GM19351 (cell line): ENCODE measurements at regions not wholly inside any gene's neighbourhood (a gene's known extent, or its start where the extent isn't known, plus 50 kb on each side); places are given as distances from the start of the nearest gene placed in this dataset.
"Not testable (repeated sequence)": the region's sequence is repeated elsewhere in the genome, so short reads cannot be mapped to it uniquely, and the experiment has no call there.

Experiments used
- ATAC-seq: cut with Tn5 transposase; IDR thresholded peaks from one replicate; pipeline ENCODE4 v1.9.1; 2021; ENCODE audit warnings: mild to moderate bottlenecking, moderate library complexity; ENCODE audit not compliant: unreplicated experiment

DNA sequence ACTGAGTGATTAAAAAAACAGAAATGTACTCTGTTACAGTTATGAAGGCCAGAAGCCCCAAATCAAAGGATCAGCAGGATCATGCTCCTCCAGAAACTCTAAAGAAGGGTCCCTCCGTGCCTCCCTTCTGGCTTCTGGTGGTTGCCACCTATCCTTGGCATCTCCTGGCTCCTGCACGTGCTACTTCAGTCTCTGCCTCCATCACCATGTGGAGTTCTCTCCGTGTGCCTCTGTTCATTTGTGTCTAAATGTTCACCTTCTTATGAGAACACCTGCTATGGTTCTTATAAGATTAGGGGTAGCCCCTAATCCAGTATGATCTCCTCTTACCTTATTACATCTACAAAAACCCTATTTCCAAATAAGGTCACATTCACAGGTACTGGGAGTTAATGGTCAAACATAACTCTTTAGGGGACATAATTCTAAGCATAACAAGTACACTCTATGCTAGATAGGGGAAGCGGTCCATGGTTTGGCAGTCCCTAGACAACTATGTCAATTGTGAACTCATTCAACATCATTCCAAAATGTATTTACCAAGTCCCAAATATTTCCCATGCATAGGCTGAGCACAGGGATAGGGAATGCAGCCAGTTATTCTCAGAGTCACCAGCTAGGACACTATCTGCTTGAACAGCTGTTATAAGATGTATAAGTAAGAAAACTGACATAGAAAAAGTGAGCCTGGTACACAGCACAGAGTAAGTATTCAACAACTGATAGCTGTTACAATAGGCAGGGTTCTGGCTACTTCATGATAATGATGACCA, 295.5 kb upstream of the BOD1L1 start:
- ATAC-seq: no peak

DNA sequence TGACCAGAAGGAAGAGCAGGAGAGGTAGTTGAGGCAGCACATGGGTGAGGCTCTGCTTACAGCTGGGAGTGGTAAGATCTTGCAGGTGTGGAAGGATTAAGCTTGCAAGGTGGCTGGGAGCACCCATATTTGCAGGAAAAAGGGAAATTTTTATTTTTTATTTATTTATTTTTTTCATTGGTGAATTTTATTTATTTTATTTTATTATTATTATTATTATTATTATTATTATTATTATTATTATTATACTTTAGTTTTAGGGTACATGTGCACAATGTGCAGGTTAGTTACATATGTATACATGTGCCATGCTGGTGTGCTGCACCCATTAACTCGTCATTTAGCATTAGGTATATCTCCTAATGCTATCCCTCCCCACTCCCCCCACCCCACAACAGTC, 297.4 kb upstream of the BOD1L1 start:
- ATAC-seq: not testable (repeated sequence)

DNA sequence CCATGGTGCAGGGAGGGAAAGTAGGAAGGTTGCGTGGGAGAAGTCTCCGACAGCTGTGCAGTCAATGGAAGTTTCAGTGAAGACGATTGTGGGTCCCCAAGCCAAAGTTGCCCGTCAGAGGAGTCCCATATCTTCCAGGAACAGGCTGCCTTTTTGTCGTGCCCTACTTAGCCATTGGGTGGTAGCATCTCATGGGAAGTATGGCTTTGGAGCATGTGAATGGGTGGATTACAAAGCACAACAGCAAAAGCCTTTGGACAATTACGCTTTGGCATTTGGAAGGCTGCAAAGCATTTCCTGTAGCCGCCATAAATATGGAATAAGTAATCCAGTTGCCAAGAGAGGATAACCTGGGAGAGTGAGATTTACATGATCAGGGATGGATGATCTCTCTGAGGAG, 300.7 kb upstream of the BOD1L1 start:
- ATAC-seq: no peak

DNA sequence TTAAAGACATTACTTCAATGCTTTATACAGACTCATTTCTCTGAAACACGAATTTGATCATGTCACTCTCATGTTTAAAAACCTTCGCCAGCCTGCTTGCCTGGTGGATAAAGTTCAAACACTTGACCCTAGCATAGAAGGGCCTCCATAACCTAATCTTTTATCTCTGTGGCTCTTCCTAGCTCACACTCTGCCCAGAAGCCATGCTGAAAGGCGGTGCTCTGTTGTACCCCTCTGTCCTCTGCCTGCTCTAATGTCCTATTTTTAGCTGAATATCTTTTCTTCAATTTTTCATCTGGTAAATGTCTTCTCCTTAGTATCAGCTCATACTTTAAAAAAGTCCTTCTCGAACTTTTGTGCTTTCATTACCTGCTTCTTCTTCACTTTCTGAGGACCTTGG, 302.6 kb upstream of the BOD1L1 start:
- ATAC-seq: no peak

DNA sequence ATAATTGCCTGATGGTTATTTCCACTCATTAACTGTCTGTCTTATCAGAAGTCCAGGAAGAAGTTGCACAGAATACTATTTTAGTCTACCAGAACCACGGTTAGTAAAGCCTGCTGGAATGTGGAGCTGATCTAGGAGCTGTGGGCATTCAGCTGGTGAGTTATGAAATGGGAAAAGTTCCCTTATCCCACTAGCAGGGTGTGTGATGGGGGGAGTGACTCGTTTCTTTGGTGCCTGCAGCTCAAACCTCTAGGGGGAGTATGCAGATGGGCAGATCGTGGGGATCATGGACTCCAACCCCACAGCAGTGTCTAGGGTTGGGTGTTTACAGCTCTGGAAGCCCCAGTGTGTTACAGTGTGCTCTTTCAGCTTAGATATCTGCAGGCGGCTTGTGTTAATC, 305.7 kb upstream of the BOD1L1 start:
- no peak for ATAC-seq

DNA sequence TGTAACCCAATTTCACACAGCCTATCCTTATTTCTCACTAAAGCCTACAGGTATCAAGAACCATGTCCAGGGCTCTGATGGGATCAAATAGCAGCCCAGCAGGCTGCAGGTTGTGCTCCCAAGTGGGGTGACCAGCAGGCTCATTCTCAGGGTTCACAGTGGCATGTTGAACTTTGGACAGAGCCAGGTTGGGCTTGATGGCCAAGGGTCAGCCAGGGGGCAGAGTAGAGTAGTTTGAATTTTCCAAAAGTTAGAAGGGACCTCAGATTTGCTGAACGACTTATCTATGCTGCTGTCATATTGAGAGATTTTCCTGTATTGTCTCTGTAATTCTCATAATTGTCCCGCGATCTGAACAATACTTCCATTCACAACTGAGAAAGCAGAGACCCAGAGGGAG, 310.8 kb upstream of the BOD1L1 start:
- no peak for ATAC-seq

DNA sequence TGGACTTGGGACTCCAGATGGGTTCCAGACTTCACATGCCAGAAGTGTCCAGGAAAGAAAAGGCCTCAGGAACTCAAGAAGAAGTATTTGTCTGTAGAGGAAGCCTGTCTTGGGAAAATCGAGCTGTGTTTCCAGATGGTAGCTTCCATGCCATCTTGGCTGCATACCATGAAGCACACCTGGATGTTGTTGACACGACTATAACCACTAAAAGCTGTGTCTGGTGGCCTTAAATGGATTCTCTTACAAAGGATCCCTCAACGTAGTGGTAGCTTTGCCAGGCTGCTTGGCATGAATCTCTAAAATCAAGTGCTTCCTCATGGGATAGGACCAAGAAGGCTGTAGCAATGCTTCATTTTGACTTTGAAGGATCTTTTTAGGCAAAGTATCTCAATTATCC, 313.4 kb upstream of the BOD1L1 start:
- no peak for ATAC-seq

DNA sequence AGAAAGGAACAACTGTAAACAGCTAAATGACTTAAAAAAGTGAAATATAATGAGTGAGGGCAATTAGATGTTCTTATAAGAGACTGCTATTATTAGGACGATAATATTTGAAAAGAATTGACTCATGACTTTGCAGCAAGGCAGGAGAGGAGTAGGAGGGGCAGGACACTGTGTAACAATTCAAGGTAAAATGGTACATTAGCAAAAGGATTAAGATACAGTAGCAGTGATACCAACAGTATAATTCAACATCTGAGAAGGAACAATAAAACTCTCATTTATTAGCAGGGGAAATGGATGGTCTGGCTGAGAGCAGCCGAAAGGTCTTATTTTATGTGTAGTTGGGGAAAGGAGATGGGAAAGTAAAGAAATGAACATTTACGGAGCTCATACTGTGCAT, 315.5 kb upstream of the BOD1L1 start:
- ATAC-seq: no peak

DNA sequence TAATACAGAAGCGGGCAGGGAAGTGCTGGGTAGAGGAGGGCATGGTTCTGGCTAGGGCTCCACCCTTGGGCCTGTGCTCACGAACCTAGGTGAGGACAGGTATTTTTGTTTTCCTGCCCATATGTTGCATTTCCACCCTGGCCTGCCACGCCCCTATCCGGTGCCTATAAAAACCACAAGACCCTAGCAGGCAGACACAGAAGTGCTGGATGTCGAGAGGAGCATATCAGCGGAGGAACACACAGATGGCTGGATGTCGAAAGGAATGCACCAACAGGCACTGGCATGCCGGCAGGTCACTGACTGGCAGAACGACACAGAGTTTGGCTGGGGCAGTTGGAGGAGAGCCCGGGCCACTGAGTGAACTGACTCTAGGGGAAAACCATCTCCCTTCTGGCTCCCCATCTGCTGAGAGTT, 316.6 kb upstream of the BOD1L1 start:
- no peak for ATAC-seq

DNA sequence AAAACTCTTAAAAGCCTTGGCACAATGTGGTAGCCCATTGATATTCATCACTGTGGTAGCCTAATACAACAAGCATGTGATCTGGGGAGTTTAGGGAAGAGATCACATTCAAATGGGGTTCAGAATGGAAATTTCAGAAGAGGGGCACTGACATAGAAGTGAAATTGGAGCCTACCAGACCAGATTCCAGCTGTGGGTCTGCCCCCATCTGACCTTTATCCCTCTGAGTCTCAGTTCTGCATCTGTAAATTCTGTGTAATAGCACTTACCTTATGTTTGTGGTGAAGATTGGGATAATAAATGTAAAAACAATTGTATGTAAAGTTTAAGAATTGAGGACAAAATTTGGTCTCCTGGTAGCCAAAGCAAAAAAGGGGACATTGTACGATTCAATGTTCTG, 320.4 kb upstream of the BOD1L1 start:
- no peak for ATAC-seq

DNA sequence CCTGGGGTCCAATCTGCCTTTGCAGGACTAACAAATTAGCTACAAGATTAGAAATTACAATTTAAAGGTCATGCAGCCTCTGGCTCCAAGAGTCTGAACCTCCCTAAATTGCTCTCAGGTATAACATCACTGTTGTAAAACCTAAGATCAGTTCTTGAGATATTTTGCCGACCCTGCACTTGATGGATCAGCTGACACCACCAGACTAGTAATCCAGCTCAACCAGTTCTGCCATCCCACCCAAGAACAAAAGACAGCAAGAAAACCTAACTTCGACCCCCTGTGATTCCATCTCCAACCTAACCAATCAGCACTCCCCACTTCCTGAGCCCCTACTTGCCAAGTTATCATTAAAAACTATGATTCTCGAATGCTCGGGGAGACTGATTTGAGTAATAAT, 323.0 kb upstream of the BOD1L1 start:
- no peak for ATAC-seq

DNA sequence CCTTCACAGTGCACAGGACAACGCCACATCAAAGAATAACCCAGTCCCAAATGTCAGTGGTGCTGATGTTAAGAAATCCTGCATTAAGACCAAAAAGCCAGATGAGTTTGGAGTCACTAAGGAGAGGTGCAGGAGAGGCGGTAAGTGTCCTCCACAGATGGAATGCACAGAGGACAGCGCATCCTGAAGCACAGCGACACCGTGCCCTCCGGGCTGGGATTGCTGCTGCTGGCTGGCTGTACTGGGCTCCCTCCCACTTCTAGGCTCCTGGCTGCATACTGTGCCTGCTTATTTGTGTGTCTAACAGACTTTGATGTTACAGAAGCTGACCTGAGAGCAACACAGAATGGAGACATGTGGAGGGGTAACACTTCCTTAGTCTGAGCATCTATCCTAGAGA, 325.6 kb upstream of the BOD1L1 start:
- ATAC-seq: no peak

DNA sequence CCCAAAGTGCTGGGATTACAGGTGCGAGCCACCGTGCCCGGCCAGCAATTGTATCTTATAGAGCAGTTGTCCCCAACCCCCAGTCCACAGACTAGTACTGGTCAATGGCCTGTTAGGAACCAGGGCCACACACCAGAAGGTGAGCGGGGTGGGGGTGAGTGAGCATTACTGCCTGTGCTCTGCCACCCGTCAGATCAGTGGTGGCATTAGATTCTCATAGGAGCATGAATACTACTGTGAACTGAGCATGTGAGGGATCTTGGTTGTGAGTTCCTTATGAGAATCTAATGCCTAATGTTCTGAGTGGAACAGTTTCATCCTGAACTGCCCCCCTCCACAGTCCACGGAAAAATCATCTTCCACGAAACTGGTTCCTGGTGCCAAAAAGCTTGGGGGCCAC, 328.0 kb upstream of the BOD1L1 start:
- no peak for ATAC-seq

DNA sequence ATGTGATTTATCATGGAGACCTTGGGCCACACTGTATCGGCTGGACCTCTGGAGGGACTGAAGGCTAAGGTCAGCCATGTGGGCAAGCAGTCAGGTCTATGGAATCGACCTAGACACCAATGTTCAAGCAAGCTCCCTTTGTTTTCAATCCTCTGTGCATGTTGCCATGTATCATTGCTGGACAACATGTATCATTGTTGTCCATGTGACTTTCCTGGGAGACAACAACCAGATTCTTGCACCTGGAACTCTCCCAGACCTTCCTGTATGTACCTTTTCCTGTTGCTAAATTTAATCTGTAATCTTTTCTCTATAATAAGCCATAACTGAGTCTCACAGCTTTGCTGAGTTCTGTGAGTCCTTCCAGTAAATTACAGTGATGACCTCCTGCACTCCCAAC, 329.4 kb upstream of the BOD1L1 start:
- ATAC-seq: no peak

DNA sequence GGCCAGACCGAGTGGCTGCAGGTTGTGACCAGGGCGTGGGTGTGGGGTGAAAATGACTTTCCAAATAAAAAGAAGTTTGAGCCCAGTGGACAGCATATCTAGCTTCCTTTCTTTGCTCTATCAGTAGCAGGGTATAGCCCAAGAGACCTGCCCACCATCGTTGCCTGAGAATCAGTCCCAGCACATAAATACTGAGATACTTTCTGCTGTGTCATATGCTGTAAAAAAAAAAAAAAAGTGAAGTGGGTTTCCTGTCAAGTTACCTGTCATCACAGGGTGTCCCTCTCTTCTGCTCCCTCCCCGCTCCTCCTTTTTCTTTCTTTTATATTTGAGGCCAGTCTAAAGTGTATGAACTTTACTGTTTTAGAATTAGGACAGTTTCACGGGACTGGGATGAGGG, 330.3 kb upstream of the BOD1L1 start:
- no peak for ATAC-seq

DNA sequence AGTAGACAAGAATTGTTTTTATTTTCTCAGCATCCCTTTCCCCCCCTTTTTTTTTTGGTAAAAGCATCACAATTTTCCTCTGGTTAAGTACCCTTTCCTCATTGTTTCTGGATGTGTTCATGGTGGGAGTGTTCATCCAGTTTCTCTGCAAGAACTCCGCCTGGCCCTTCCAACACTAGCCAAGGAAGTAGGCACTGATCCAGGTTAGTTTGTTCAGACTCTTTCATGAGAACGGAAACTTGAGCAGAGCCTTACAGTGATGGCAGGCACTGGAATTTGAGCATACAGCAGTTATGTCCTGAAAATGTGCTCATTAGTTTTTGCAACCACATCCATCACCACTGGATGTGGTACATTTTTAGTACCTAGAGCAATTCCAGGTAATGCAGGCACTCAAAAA, 336.1 kb upstream of the BOD1L1 start:
- ATAC-seq: no peak

DNA sequence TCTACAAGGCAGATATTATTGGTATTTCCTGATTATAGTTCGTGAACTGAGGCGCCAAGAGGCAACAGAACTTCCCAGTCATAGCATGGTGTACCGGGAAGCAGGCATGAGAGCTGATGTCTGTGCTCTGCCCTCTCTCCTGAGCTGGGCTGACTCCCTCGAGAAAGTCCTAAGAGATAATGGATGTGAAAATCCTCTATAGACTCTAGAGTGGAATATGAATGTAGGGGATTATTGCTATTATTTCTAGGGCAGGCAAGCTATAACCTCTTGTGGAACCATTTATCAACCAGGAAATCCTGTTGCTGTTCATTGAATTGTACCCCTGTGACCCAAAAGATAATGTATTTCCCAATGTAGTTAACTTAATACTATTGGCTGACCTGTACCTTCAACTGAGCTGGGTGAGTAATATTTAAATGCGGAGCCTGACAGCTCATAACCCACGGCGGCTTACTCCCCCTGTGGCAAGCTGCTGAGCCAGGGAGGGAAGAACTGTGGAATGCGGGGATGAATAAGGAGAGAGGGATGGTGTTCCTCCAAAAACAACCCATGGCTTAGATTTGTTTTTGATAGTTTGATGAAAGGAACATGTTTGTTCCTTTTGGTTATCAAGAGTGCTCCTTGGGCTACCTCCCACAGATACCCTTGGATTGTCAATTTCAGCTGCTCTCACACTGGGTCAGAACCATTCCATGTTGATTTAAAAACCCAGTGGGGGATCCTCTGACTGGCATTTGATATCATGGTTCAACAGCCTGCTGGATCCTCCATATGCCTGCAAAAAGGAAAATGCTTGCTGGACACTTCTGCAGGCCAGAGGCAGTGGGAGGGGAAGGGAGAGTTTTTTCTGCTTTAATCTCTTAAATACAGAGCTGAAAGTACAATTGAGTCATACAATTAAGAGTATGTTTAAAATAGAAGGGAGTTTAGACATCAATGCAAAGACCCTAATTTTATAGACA, 339.0 kb upstream of the BOD1L1 start:
- no peak for ATAC-seq

DNA sequence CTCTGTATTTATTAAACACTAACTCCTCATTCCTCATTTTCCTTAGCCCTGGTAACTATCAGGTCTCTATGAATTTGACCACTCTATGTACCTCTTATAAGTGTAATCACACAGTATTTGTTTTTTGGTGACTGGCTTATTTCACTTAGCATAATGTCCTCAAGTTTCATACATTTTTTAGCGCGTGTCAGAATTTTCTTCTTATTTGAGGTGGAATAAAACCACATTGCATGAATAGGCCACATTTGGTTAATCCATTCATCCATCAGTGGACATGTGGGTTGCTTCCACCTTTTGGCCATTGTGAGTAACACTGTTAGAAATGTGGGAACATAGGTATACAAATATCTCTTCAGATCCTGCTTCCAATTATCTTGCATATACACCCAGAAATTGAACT, 341.2 kb upstream of the BOD1L1 start:
- ATAC-seq: no peak

DNA sequence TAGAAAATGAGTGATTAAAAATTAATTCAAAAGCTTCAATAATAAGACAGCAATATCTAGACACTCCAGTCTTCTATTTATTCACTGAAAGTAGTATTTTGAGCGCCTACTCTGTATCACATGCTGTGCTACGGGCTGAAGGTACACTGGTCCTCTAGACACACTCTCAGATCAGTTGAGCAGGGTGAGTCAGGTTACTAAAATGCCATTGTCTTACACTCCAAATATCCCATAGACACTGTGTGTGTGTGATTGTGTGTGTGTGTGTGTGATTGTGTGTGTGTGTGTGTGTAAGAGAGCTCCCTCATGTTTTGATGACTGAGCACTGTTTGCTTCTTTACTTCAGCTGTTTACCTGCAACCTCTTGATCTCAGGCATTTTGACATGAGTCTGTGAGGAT, 342.8 kb upstream of the BOD1L1 start:
- no peak for ATAC-seq

DNA sequence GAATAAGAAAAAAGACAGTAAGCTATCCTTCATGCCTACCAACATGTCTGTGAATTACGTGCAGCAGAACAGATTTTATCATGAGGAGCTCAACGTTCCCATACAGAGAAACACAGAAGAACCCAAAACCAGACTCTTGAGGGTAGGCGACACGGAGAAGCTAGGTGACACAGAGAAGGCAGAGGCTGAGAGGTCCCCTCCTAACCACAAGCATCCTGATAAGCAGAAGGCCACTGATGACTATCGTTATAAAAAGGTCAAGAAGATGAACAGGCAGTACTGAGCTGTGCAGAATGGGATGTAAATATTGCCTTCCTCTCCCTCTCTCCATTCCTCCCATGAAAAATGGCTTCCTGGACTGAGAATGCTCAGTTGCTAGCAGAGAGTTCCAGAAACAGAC, 350.2 kb upstream of the BOD1L1 start:
- no peak for ATAC-seq

DNA sequence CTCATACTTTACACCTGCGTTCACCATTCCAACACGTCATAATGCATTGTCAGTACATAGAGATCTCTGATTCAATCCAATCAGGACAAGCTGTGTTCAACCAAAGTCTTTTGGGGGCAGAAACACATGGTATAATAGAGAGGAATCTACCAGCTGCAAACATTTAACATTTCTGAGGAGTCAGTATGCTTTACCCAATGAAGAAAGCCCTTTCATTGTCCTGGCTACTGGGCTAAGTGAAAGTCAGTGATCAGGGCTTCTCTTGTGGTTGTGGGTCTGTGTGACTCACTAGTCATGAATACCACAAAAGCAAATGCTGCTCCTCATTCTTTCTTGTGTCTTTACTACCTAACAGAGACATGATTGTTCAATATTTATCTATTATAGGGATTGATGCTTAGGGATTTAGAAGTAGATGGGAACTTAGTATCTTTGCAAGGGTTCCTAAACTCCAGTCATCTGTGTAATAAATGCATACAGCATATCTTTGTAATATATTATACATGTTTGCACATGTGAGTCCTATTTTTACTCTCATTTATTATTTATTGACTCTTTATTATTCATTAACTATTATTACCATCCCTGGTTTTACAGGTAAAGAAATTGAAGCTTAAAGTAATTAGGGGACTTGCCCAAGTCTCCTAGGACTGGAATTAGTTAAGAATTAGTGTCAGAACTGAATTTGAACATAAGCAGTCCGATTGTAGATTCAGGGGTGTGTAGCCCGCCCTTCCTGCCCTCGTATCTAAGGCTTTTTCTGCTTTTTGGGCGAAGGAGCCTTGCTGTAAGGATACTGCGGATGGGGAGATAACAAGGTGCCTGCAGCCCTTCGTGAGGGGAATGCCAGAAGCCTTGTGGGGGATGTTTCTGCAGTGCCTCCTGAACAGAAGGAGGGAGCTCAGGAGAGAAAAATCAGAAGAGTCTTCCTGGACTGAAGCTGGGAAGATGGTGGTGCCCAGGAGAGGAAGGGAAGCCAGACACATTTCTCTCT, 353.1 kb upstream of the BOD1L1 start:
- ATAC-seq: no peak
